Suprapubic skin (tissue), 4 donors: ENCODE measurements at regions not wholly inside any gene's neighbourhood (a gene's known extent, or its start where the extent isn't known, plus 50 kb on each side); places are given as distances from the start of the nearest gene placed in this dataset.
"Not testable (repeated sequence)": the region's sequence is repeated elsewhere in the genome, so short reads cannot be mapped to it uniquely, and the experiment has no call there.

Experiments used
- CTCF ChIP-seq, 2 donors: fragments of 200-600 bp in 1 of 2; fragments of 450-650 bp in 1 of 2; sonication (generic) in 1 of 2; IDR thresholded peaks; one replicate each; pipeline ENCODE4 v1.5.1; 2016 to 2019; ENCODE audit warnings: antibody characterized with exemption in 2 of 2, mild to moderate bottlenecking in 1 of 2, moderate library complexity in 1 of 2
- POLR2A ChIP-seq, 2 donors: fragments of 450-650 bp; IDR thresholded peaks; one replicate each; pipeline ENCODE4 v1.6.1; 2017; ENCODE audit warnings: antibody characterized with exemption in 2 of 2, mild to moderate bottlenecking in 2 of 2, moderate library complexity in 2 of 2
- POLR2AphosphoS5 ChIP-seq, 3 donors: sonication (generic); formaldehyde crosslinking; IDR thresholded peaks; one replicate each; pipeline ENCODE4 v1.6.1; 2017; ENCODE audit warnings: antibody characterized with exemption in 3 of 3

- not testable (repeated sequence) for TF ChIP-seq CTCF, POLR2A, POLR2AphosphoS5 (IDR thresholded peaks at IDR 0.05)
Measured at GRCh38 chr17:30641428-30641827, 164.2 kb downstream of the GOSR1 start.
